Osteoblast (primary cell): ENCODE measurements at regions not wholly inside any gene's neighbourhood (a gene's known extent, or its start where the extent isn't known, plus 50 kb on each side); places are given as distances from the start of the nearest gene placed in this dataset.

Experiments used
- DNase-seq: peaks from one replicate; pipeline ENCODE4 v3.0.0; 2011; ENCODE audit warnings: low spot score, mixed read lengths; ENCODE audit not compliant: insufficient read length; ENCODE audit errors: missing footprints
- H2AFZ ChIP-seq: 2 replicates; pipeline ENCODE4 v1.6.0; 2011; ENCODE audit warnings: mild to moderate bottlenecking, low read length
- H3K27ac ChIP-seq: 2 replicates; pipeline ENCODE4 v1.5.1; 2011; ENCODE audit warnings: mild to moderate bottlenecking, low read depth, low read length, moderate library complexity
- H3K27me3 ChIP-seq: 2 replicates; pipeline ENCODE4 v1.6.0; 2012; ENCODE audit warnings: mild to moderate bottlenecking, control low read depth, inconsistent platforms, low read length, moderate library complexity; ENCODE audit not compliant: insufficient read depth
- H3K36me3 ChIP-seq: 2 replicates; pipeline ENCODE4 v1.5.1; 2011; ENCODE audit warnings: mild to moderate bottlenecking, low read length, control low read depth, moderate library complexity; ENCODE audit not compliant: insufficient read depth
- H3K4me1 ChIP-seq: 2 replicates; pipeline ENCODE4 v1.5.1; 2011; ENCODE audit warnings: mild to moderate bottlenecking, low read length, control low read depth, moderate library complexity; ENCODE audit not compliant: insufficient read depth
- H3K4me2 ChIP-seq: 2 replicates; pipeline ENCODE4 v1.6.0; 2011; ENCODE audit warnings: mild to moderate bottlenecking, low read length; ENCODE audit not compliant: insufficient read depth
- H3K4me3 ChIP-seq: fragments of 200-600 bp; sonication (generic); 3 replicates; pipeline ENCODE4 v1.5.1; 2012; ENCODE audit warnings: mild to moderate bottlenecking, low read length, inconsistent platforms; ENCODE audit not compliant: insufficient read depth
- H3K79me2 ChIP-seq: 2 replicates; pipeline ENCODE4 v1.6.0; 2012; ENCODE audit warnings: mild to moderate bottlenecking, low read length, control low read depth, inconsistent platforms; ENCODE audit not compliant: insufficient read depth
- H3K9me3 ChIP-seq: 2 replicates; pipeline ENCODE4 v1.5.1; 2011; ENCODE audit warnings: low read depth, low read length, control low read depth
- H4K20me1 ChIP-seq: 2 replicates; pipeline ENCODE4 v1.6.0; 2012; ENCODE audit warnings: mild to moderate bottlenecking, low read length, control low read depth; ENCODE audit not compliant: insufficient read depth
- TF ChIP-seq, protein P1 (sequence below): IDR thresholded peaks from 2 replicates; pipeline ENCODE4 v1.5.1; 2011; ENCODE audit warnings: mild to moderate bottlenecking, low read depth, low read length, moderate library complexity; ENCODE audit errors: extremely low read depth

- no peak overlapping the region for H2AFZ ChIP-seq
- no peak overlapping the region for H3K4me2 ChIP-seq
- no peaks in the 10 kb centered on the region for H3K27me3 ChIP-seq
- H4K20me1 ChIP-seq = no peaks in the 10 kb centered on the region
- H3K9me3 ChIP-seq = no peaks in the 10 kb centered on the region
- no peaks in the 10 kb centered on the region for H3K36me3 ChIP-seq
- no peaks in the 10 kb centered on the region for H3K79me2 ChIP-seq
- no peaks in the 10 kb centered on the region for H3K4me1 ChIP-seq
- no peak overlapping the region for H3K4me3 ChIP-seq
- TF ChIP-seq, protein P1, sequence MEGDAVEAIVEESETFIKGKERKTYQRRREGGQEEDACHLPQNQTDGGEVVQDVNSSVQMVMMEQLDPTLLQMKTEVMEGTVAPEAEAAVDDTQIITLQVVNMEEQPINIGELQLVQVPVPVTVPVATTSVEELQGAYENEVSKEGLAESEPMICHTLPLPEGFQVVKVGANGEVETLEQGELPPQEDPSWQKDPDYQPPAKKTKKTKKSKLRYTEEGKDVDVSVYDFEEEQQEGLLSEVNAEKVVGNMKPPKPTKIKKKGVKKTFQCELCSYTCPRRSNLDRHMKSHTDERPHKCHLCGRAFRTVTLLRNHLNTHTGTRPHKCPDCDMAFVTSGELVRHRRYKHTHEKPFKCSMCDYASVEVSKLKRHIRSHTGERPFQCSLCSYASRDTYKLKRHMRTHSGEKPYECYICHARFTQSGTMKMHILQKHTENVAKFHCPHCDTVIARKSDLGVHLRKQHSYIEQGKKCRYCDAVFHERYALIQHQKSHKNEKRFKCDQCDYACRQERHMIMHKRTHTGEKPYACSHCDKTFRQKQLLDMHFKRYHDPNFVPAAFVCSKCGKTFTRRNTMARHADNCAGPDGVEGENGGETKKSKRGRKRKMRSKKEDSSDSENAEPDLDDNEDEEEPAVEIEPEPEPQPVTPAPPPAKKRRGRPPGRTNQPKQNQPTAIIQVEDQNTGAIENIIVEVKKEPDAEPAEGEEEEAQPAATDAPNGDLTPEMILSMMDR = no peak
- H3K27ac ChIP-seq = no peak overlapping the region
- DNase-seq = no peak
Observed at GRCh38 chr10:64458306-64458705, 937.1 kb downstream of the REEP3 start.

GRCh38 chr10:64463406-64463805, 942.2 kb downstream of the REEP3 start:
- TF ChIP-seq, protein P1 = no peak
- DNase-seq = no peak
- no peak overlapping the region for H3K4me3 ChIP-seq

GRCh38 chr10:64465653-64466052, 944.5 kb downstream of the REEP3 start:
- Histone ChIP-seq H3K27ac (no peak overlapping the region), H3K9me3 (no peaks in the 10 kb centered on the region), H3K4me2 (no peak overlapping the region), H3K4me3 (no peak overlapping the region), H4K20me1 (no peaks in the 10 kb centered on the region), H3K36me3 (no peaks in the 10 kb centered on the region), H3K27me3 (no peaks in the 10 kb centered on the region), H3K79me2 (no peaks in the 10 kb centered on the region), H3K4me1 (no peaks in the 10 kb centered on the region), H2AFZ (no peak overlapping the region)
- TF ChIP-seq, protein P1 = no peak
- no peak for DNase-seq

More at GRCh38 chr10:64463406-64463805, 942.2 kb downstream of the REEP3 start:
- Histone ChIP-seq H3K9me3 (no peaks in the 10 kb centered on the region), H2AFZ (no peak overlapping the region), H4K20me1 (no peaks in the 10 kb centered on the region), H3K79me2 (no peaks in the 10 kb centered on the region), H3K27ac (no peak overlapping the region), H3K36me3 (no peaks in the 10 kb centered on the region), H3K4me1 (no peaks in the 10 kb centered on the region), H3K4me2 (no peak overlapping the region), H3K27me3 (no peaks in the 10 kb centered on the region)

- H3K4me2 ChIP-seq = no peak overlapping the region
- no peaks in the 10 kb centered on the region for H3K79me2 ChIP-seq
- no peaks in the 10 kb centered on the region for H4K20me1 ChIP-seq
- no peak overlapping the region for H2AFZ ChIP-seq
- no peak for DNase-seq
- H3K4me1 ChIP-seq = no peaks in the 10 kb centered on the region
- no peak overlapping the region for H3K27ac ChIP-seq
- no peak overlapping the region for H3K4me3 ChIP-seq
- H3K27me3 ChIP-seq = no peaks in the 10 kb centered on the region
- no peaks in the 10 kb centered on the region for H3K9me3 ChIP-seq
- TF ChIP-seq, protein P1 = no peak
- no peaks in the 10 kb centered on the region for H3K36me3 ChIP-seq
Observed at GRCh38 chr10:64468219-64468618, 947.0 kb downstream of the REEP3 start.
